HEK293 (cell line): ENCODE measurements at regions not wholly inside any gene's neighbourhood (a gene's known extent, or its start where the extent isn't known, plus 50 kb on each side); places are given as distances from the start of the nearest gene placed in this dataset.

Source experiments
- SETDB1 ChIP-seq: IDR thresholded peaks from one replicate; pipeline ENCODE4 v1.6.1; 2017; ENCODE audit warnings: mild to moderate bottlenecking, low read length, moderate library complexity, mixed read lengths; ENCODE audit not compliant: insufficient read length
- ZNF114 ChIP-seq: fragments of 450-650 bp; formaldehyde crosslinking; IDR thresholded peaks from 2 replicates; pipeline ENCODE4 v1.5.0; 2017; ENCODE audit warnings: missing biosample characterization, missing genetic modification characterization
- ZNF184 ChIP-seq: fragments of 450-650 bp; IDR thresholded peaks from 2 replicates; pipeline ENCODE4 v1.5.1; 2018; ENCODE audit warnings: missing biosample characterization, mild to moderate bottlenecking, missing genetic modification characterization
- ZNF501 ChIP-seq: fragments of 450-650 bp; formaldehyde crosslinking; IDR thresholded peaks from 2 replicates; pipeline ENCODE4 v1.5.1; 2016; ENCODE audit warnings: missing biosample characterization, missing genetic modification characterization
- ZNF596 ChIP-seq: fragments of 450-650 bp; IDR thresholded peaks from 2 replicates; pipeline ENCODE4 v1.5.0; 2018; ENCODE audit warnings: missing biosample characterization, mild to moderate bottlenecking, missing genetic modification characterization, moderate library complexity
- ZNF626 ChIP-seq: fragments of 450-650 bp; sonication (Bioruptor Pico); formaldehyde crosslinking; IDR thresholded peaks from 2 replicates; pipeline ENCODE4 v1.5.1; 2018; ENCODE audit warnings: missing biosample characterization, missing genetic modification characterization, inconsistent platforms
- ZNF629 ChIP-seq: fragments of 450-650 bp; formaldehyde crosslinking; IDR thresholded peaks from 2 replicates; pipeline ENCODE4 v1.5.1; 2017; ENCODE audit warnings: missing biosample characterization, missing genetic modification characterization
- ZNF747 ChIP-seq: fragments of 450-650 bp; formaldehyde crosslinking; IDR thresholded peaks from 2 replicates; pipeline ENCODE4 v1.5.1; 2016; ENCODE audit warnings: missing biosample characterization, missing genetic modification characterization
- ZNF777 ChIP-seq: fragments of 450-650 bp; formaldehyde crosslinking; IDR thresholded peaks from 2 replicates; pipeline ENCODE4 v1.5.1; 2017; ENCODE audit warnings: missing biosample characterization, missing genetic modification characterization, borderline replicate concordance
- TF ChIP-seq, protein P1 (sequence below): fragments of 450-650 bp; formaldehyde crosslinking; IDR thresholded peaks from 2 replicates; pipeline ENCODE4 v1.5.1; 2016; ENCODE audit warnings: missing biosample characterization, missing genetic modification characterization, low read depth
- TF ChIP-seq, protein P2 (sequence below): fragments of 450-650 bp; formaldehyde crosslinking; IDR thresholded peaks from 2 replicates; pipeline ENCODE4 v1.5.1; 2016; ENCODE audit warnings: missing biosample characterization, missing genetic modification characterization

DNA sequence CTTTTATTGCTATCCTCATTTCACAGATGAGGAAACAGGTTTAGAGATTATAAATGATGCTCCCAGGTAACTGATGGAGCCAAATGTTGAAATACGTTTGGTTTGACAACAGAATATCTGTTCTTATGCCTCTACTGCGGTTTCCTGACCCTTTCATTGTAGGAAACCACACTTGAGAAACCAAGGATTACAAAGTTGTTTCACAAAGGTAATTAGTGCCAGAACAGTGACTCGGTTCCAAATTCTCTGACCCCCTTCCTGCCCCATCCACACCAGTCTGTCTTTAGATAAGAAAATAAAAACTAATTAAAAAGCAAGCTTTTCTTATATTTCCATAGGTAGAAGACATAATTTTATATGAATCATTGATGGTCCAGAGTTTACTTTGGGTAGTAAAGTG lies 393.7 kb upstream of the MBL2 start:
- TF ChIP-seq ZNF629 (tag by site-specific recombination) = no peak
- TF ChIP-seq ZNF747 (tag by site-specific recombination) = no peak
- TF ChIP-seq SETDB1 = no peak
- no peak for TF ChIP-seq ZNF596 (tag by site-specific recombination)
- TF ChIP-seq, protein P1, sequence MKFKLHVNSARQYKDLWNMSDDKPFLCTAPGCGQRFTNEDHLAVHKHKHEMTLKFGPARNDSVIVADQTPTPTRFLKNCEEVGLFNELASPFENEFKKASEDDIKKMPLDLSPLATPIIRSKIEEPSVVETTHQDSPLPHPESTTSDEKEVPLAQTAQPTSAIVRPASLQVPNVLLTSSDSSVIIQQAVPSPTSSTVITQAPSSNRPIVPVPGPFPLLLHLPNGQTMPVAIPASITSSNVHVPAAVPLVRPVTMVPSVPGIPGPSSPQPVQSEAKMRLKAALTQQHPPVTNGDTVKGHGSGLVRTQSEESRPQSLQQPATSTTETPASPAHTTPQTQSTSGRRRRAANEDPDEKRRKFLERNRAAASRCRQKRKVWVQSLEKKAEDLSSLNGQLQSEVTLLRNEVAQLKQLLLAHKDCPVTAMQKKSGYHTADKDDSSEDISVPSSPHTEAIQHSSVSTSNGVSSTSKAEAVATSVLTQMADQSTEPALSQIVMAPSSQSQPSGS (tag by site-specific recombination) = no peak
- no peak for TF ChIP-seq ZNF114 (tag by site-specific recombination)
- TF ChIP-seq, protein P2, sequence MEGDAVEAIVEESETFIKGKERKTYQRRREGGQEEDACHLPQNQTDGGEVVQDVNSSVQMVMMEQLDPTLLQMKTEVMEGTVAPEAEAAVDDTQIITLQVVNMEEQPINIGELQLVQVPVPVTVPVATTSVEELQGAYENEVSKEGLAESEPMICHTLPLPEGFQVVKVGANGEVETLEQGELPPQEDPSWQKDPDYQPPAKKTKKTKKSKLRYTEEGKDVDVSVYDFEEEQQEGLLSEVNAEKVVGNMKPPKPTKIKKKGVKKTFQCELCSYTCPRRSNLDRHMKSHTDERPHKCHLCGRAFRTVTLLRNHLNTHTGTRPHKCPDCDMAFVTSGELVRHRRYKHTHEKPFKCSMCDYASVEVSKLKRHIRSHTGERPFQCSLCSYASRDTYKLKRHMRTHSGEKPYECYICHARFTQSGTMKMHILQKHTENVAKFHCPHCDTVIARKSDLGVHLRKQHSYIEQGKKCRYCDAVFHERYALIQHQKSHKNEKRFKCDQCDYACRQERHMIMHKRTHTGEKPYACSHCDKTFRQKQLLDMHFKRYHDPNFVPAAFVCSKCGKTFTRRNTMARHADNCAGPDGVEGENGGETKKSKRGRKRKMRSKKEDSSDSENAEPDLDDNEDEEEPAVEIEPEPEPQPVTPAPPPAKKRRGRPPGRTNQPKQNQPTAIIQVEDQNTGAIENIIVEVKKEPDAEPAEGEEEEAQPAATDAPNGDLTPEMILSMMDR (tag by site-specific recombination) = no peak
- no peak for TF ChIP-seq ZNF777 (tag by site-specific recombination)
- no peak for TF ChIP-seq ZNF184 (tag by site-specific recombination)
- no peak for TF ChIP-seq ZNF501 (tag by site-specific recombination)
- no peak for TF ChIP-seq ZNF626 (tag by site-specific recombination)
